ENCODE measurements at regions not wholly inside any gene's neighbourhood (a gene's known extent, or its start where the extent isn't known, plus 50 kb on each side); places are given as distances from the start of the nearest gene placed in this dataset.
"Not testable (repeated sequence)": the region's sequence is repeated elsewhere in the genome, so short reads cannot be mapped to it uniquely, and the experiment has no call there.

- DNase-seq (ENCODE audit: low spot score) = not testable (repeated sequence)
Observed at GRCh38 chr3:90202931-90203330, 1095.5 kb downstream of the EPHA3 start.

GRCh38 chr3:90206482-90206881, 1099.1 kb downstream of the EPHA3 start:
- not testable (repeated sequence) for DNase-seq (ENCODE audit: low spot score)

GRCh38 chr3:90207353-90208097, 1100.1 kb downstream of the EPHA3 start:
- not testable (repeated sequence) for DNase-seq (ENCODE audit: low spot score)

GRCh38 chr3:90221900-90222299, 1114.5 kb downstream of the EPHA3 start:
- no peak for DNase-seq (ENCODE audit: low spot score)

GRCh38 chr3:90241481-90241880, 1134.1 kb downstream of the EPHA3 start:
- no peak for DNase-seq (ENCODE audit: low spot score)

- no peak for DNase-seq (ENCODE audit: low spot score)
Observed at GRCh38 chr3:90253131-90253530, 1145.7 kb downstream of the EPHA3 start.

- DNase-seq (ENCODE audit: low spot score) = no peak
Observed at GRCh38 chr3:90261481-90262433, 1154.3 kb downstream of the EPHA3 start.
